ENCODE measurements at regions not wholly inside any gene's neighbourhood (a gene's known extent, or its start where the extent isn't known, plus 50 kb on each side); places are given as distances from the start of the nearest gene placed in this dataset.
"Not testable (repeated sequence)": the region's sequence is repeated elsewhere in the genome, so short reads cannot be mapped to it uniquely, and the experiment has no call there.

GRCh38 chr13:52302688-52303087 is 103.3 kb downstream of the THSD1 start:
- TF ChIP-seq, protein P1, sequence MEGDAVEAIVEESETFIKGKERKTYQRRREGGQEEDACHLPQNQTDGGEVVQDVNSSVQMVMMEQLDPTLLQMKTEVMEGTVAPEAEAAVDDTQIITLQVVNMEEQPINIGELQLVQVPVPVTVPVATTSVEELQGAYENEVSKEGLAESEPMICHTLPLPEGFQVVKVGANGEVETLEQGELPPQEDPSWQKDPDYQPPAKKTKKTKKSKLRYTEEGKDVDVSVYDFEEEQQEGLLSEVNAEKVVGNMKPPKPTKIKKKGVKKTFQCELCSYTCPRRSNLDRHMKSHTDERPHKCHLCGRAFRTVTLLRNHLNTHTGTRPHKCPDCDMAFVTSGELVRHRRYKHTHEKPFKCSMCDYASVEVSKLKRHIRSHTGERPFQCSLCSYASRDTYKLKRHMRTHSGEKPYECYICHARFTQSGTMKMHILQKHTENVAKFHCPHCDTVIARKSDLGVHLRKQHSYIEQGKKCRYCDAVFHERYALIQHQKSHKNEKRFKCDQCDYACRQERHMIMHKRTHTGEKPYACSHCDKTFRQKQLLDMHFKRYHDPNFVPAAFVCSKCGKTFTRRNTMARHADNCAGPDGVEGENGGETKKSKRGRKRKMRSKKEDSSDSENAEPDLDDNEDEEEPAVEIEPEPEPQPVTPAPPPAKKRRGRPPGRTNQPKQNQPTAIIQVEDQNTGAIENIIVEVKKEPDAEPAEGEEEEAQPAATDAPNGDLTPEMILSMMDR (conservative IDR thresholded peaks at IDR 0.05), result not testable (repeated sequence)
- TF ChIP-seq ZFX (IDR thresholded peaks at IDR 0.05), result not testable (repeated sequence)
